DND-41 (cell line): ENCODE measurements at regions not wholly inside any gene's neighbourhood (a gene's known extent, or its start where the extent isn't known, plus 50 kb on each side); places are given as distances from the start of the nearest gene placed in this dataset.

ENCODE experiments used
- EZH2 ChIP-seq: IDR thresholded peaks from 3 replicates; pipeline ENCODE4 v1.6.1; 2012; ENCODE audit warnings: borderline replicate concordance, low read depth, mild to moderate bottlenecking, moderate library complexity, low read length, inconsistent platforms; ENCODE audit not compliant: severe bottlenecking
- TF ChIP-seq, protein P1 (sequence below): IDR thresholded peaks from 2 replicates; pipeline ENCODE4 v1.5.1; 2012; ENCODE audit warnings: borderline replicate concordance, low read length, moderate library complexity, mild to moderate bottlenecking; ENCODE audit not compliant: poor library complexity, severe bottlenecking; ENCODE audit errors: extremely low read depth

- TF ChIP-seq EZH2, result no peak
- TF ChIP-seq, protein P1, sequence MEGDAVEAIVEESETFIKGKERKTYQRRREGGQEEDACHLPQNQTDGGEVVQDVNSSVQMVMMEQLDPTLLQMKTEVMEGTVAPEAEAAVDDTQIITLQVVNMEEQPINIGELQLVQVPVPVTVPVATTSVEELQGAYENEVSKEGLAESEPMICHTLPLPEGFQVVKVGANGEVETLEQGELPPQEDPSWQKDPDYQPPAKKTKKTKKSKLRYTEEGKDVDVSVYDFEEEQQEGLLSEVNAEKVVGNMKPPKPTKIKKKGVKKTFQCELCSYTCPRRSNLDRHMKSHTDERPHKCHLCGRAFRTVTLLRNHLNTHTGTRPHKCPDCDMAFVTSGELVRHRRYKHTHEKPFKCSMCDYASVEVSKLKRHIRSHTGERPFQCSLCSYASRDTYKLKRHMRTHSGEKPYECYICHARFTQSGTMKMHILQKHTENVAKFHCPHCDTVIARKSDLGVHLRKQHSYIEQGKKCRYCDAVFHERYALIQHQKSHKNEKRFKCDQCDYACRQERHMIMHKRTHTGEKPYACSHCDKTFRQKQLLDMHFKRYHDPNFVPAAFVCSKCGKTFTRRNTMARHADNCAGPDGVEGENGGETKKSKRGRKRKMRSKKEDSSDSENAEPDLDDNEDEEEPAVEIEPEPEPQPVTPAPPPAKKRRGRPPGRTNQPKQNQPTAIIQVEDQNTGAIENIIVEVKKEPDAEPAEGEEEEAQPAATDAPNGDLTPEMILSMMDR, result no peak
These were observed 416.6 kb downstream of the FGF13 start for GRCh38 chrX:138294951-138295350.
